H1 (cell line): ENCODE measurements at regions not wholly inside any gene's neighbourhood (a gene's known extent, or its start where the extent isn't known, plus 50 kb on each side); places are given as distances from the start of the nearest gene placed in this dataset.

Experiments
- CTCF ChIA-PET: fragments of 300-600 bp; sonication (Branson Sonifier 250); formaldehyde crosslinking; loops from one replicate; lab custom pipeline; 2021; ENCODE audit not compliant: partially characterized antibody; lab: Charles Lee
- POLR2A ChIA-PET: fragments of 300-600 bp; sonication (Branson Sonifier 250); formaldehyde crosslinking; loops from one replicate; lab custom pipeline; 2021; ENCODE audit warnings: inconsistent platforms; ENCODE audit not compliant: partially characterized antibody; lab: Charles Lee
- DNase-seq, 2 experiments: peaks; one replicate each; pipeline versions ENCODE4 v3.0.0 to v3.0.0-alpha.2; 2010 to 2022; ENCODE audit warnings: low spot score in 2 of 2, low read depth in 1 of 2, mixed read lengths in 1 of 2
- FAIRE-seq: peaks from 2 replicates; lab custom pipeline; 2011; peaks lifted over from hg19 to GRCh38; lab: Jason Lieb, UNC
- H2AFZ ChIP-seq: 2 replicates; pipeline ENCODE4 v1.8.1; 2012; ENCODE audit warnings: low read length, inconsistent platforms
- H2AK5ac ChIP-seq: 2 replicates; pipeline ENCODE4 v1.6.1; 2013; ENCODE audit warnings: low read depth, low read length
- H2BK120ac ChIP-seq: replicated peaks from 2 replicates; pipeline ENCODE3; 2013; ENCODE audit warnings: low read depth, low read length, inconsistent platforms
- H2BK12ac ChIP-seq: 2 replicates; pipeline ENCODE4 v1.6.1; 2013; ENCODE audit warnings: low read depth, low read length
- H2BK15ac ChIP-seq: 2 replicates; pipeline ENCODE4 v1.6.1; 2013; ENCODE audit warnings: low read length
- H2BK20ac ChIP-seq: 2 replicates; pipeline ENCODE4 v1.6.1; 2013; ENCODE audit warnings: low read length
- H2BK5ac ChIP-seq: 2 replicates; pipeline ENCODE4 v1.6.1; 2013; ENCODE audit warnings: low read depth, low read length
- H3K14ac ChIP-seq: 2 replicates; pipeline ENCODE4 v1.6.1; 2013; ENCODE audit warnings: inconsistent platforms; ENCODE audit not compliant: insufficient read length
- H3K18ac ChIP-seq: 2 replicates; pipeline ENCODE4 v1.6.1; 2013; ENCODE audit warnings: low read length; ENCODE audit errors: extremely low read depth
- H3K23ac ChIP-seq: 2 replicates; pipeline ENCODE4 v1.6.1; 2013; ENCODE audit warnings: inconsistent platforms; ENCODE audit not compliant: insufficient read length
- H3K23me2 ChIP-seq: 2 replicates; pipeline ENCODE4 v1.6.1; 2013; ENCODE audit warnings: low read depth, low read length
- H3K27ac ChIP-seq: 2 replicates; pipeline ENCODE4 v1.6.1; 2011; ENCODE audit warnings: low read depth, low read length, inconsistent platforms
- H3K27me3 ChIP-seq, 4 experiments: replicated peaks in 1 of 4; 1 replicate in 1 of 4; 2 replicates in 3 of 4; pipeline versions ENCODE4 v1.6.1 to v1.8.1; 2011 to 2013; ENCODE audit warnings: low read length in 3 of 4, mild to moderate bottlenecking in 3 of 4, inconsistent platforms in 2 of 4, mixed read lengths in 2 of 4, moderate library complexity in 1 of 4; ENCODE audit not compliant: control insufficient read depth in 3 of 4, insufficient read depth in 3 of 4; ENCODE audit errors: extremely low read depth in 1 of 4
- H3K36me3 ChIP-seq, 4 experiments: 2 replicates each; pipeline versions ENCODE4 v1.6.1 to v1.8.1; 2011 to 2013; ENCODE audit warnings: mild to moderate bottlenecking in 4 of 4, low read length in 3 of 4, moderate library complexity in 2 of 4, control low read depth in 1 of 4, inconsistent platforms in 1 of 4; ENCODE audit not compliant: insufficient read depth in 4 of 4, control insufficient read depth in 2 of 4
- H3K4ac ChIP-seq: replicated peaks from 2 replicates; pipeline ENCODE3; 2013; ENCODE audit warnings: low read length, low read depth, mixed read lengths, inconsistent platforms; ENCODE audit not compliant: insufficient read length
- H3K4me1 ChIP-seq, 4 experiments: replicated peaks in 1 of 4; 1 replicate in 1 of 4; 2 replicates in 3 of 4; pipeline versions ENCODE4 v1.6.1 to v1.8.1; 2011 to 2013; ENCODE audit warnings: low read length in 3 of 4, inconsistent platforms in 2 of 4, mixed read lengths in 1 of 4; ENCODE audit not compliant: insufficient read depth in 4 of 4, control insufficient read depth in 3 of 4
- H3K4me2 ChIP-seq, 2 experiments: 2 replicates each; pipeline versions ENCODE4 v1.6.1 to v1.8.1; 2011 to 2013; ENCODE audit warnings: low read depth in 2 of 2, low read length in 2 of 2, control low read depth in 1 of 2, inconsistent platforms in 1 of 2, mild to moderate bottlenecking in 1 of 2; ENCODE audit not compliant: insufficient read depth in 1 of 2
- H3K4me3 ChIP-seq, 4 experiments: fragments of 200-600, 300-600 bp in 1 of 4; sonication (generic), shearing (Covaris generic), sonication (Bioruptor Twin) in 1 of 4; 2 replicates each; pipeline versions ENCODE4 v1.5.1 to v1.8.1; 2011 to 2016; ENCODE audit warnings: low read length in 4 of 4, low read depth in 3 of 4, control low read depth in 2 of 4, inconsistent platforms in 2 of 4, mild to moderate bottlenecking in 2 of 4, mixed read lengths in 1 of 4, moderate library complexity in 1 of 4; ENCODE audit not compliant: insufficient read depth in 2 of 4; ENCODE audit errors: extremely low read depth in 1 of 4
- H3K56ac ChIP-seq: replicated peaks from 2 replicates; pipeline ENCODE3; 2013; ENCODE audit warnings: low read depth, mild to moderate bottlenecking, mixed read lengths, low read length, inconsistent platforms; ENCODE audit not compliant: insufficient read length
- H3K79me1 ChIP-seq: 2 replicates; pipeline ENCODE4 v1.6.1; 2013; ENCODE audit warnings: low read depth, low read length, control low read depth
- H3K79me2 ChIP-seq, 2 experiments: 2 replicates each; pipeline versions ENCODE4 v1.6.1 to v1.8.1; 2012 to 2013; ENCODE audit warnings: low read length in 2 of 2, mild to moderate bottlenecking in 2 of 2, inconsistent platforms in 1 of 2; ENCODE audit not compliant: insufficient read depth in 2 of 2, control insufficient read depth in 1 of 2
- H3K9ac ChIP-seq, 4 experiments: replicated peaks in 1 of 4; 1 replicate in 1 of 4; 2 replicates in 3 of 4; pipeline versions ENCODE4 v1.6.1 to v1.8.1; 2011 to 2013; ENCODE audit warnings: low read depth in 3 of 4, low read length in 3 of 4, control low read depth in 2 of 4, mild to moderate bottlenecking in 2 of 4, moderate library complexity in 2 of 4, inconsistent platforms in 1 of 4; ENCODE audit errors: extremely low read depth in 1 of 4
- H3K9me3 ChIP-seq, 2 experiments: 2 replicates each; pipeline versions ENCODE4 v1.6.1 to v1.8.1; 2012 to 2013; ENCODE audit warnings: mild to moderate bottlenecking in 2 of 2, moderate library complexity in 2 of 2, control low read depth in 1 of 2, inconsistent platforms in 1 of 2, low read depth in 1 of 2, low read length in 1 of 2, mixed read lengths in 1 of 2; ENCODE audit not compliant: insufficient read depth in 2 of 2
- H4K20me1 ChIP-seq, 2 experiments: replicated peaks in 1 of 2; 2 replicates each; pipeline versions ENCODE3 to v1.8.1; 2011 to 2013; ENCODE audit warnings: inconsistent platforms in 2 of 2, low read length in 2 of 2, mild to moderate bottlenecking in 1 of 2; ENCODE audit not compliant: insufficient read depth in 2 of 2, control insufficient read depth in 1 of 2
- H4K5ac ChIP-seq: 2 replicates; pipeline ENCODE4 v1.6.1; 2013; ENCODE audit warnings: low read length, low read depth, mixed read lengths, inconsistent platforms; ENCODE audit not compliant: insufficient read length
- H4K8ac ChIP-seq: 2 replicates; pipeline ENCODE4 v1.8.0; 2013; ENCODE audit warnings: mild to moderate bottlenecking, moderate library complexity, low read length, inconsistent platforms; ENCODE audit not compliant: insufficient read depth; ENCODE audit errors: extremely low read depth
- H4K91ac ChIP-seq: replicated peaks from 2 replicates; pipeline ENCODE3; 2013; ENCODE audit warnings: low read length, mixed read lengths, inconsistent platforms; ENCODE audit not compliant: insufficient read length
- BCL11A ChIP-seq, 2 experiments: IDR thresholded peaks; one replicate each; pipeline ENCODE4 v1.6.1; 2011; ENCODE audit warnings: low read depth in 2 of 2, low read length in 2 of 2, mild to moderate bottlenecking in 2 of 2
- CBX5 ChIP-seq: fragments of 300-800, 300-1000 bp; sonication (generic); IDR thresholded peaks from 2 replicates; pipeline ENCODE4 v1.7.1; 2016; ENCODE audit warnings: antibody characterized with exemption, low read length, low read depth
- EGR1 ChIP-seq: IDR thresholded peaks from 2 replicates; pipeline ENCODE4 v1.6.1; 2011; ENCODE audit warnings: low read depth, low read length, borderline replicate concordance
- FOSL1 ChIP-seq: IDR thresholded peaks from 2 replicates; pipeline ENCODE4 v1.6.1; 2011; ENCODE audit warnings: mild to moderate bottlenecking, low read depth, low read length, moderate library complexity; ENCODE audit not compliant: insufficient read depth
- GABPA ChIP-seq: IDR thresholded peaks from 2 replicates; pipeline ENCODE4 v1.6.1; 2011; ENCODE audit warnings: mild to moderate bottlenecking, low read length, moderate library complexity, borderline replicate concordance; ENCODE audit not compliant: insufficient read depth
- HDAC6 ChIP-seq: IDR thresholded peaks from one replicate; pipeline ENCODE4 v1.7.1; 2012; ENCODE audit warnings: low read depth, mild to moderate bottlenecking, inconsistent platforms, low read length, moderate library complexity
- KDM1A ChIP-seq: fragments of 200-600, 300-600 bp; sonication (generic); IDR thresholded peaks from 2 replicates; pipeline ENCODE4 v1.7.1; 2016; ENCODE audit warnings: mild to moderate bottlenecking, low read length, borderline replicate concordance
- NANOG ChIP-seq: IDR thresholded peaks from 2 replicates; pipeline ENCODE4 v1.6.1; 2011; ENCODE audit warnings: low read length, low read depth, mild to moderate bottlenecking, inconsistent platforms; ENCODE audit not compliant: insufficient read depth, poor library complexity, severe bottlenecking
- RXRA ChIP-seq: IDR thresholded peaks from 2 replicates; pipeline ENCODE4 v1.6.1; 2011; ENCODE audit warnings: low read depth, mild to moderate bottlenecking, low read length, moderate library complexity; ENCODE audit not compliant: insufficient read depth
- TAF7 ChIP-seq: optimal IDR thresholded peaks from 2 replicates; pipeline ENCODE3; 2011; ENCODE audit warnings: low read depth, mild to moderate bottlenecking, inconsistent platforms, low read length, moderate library complexity, borderline replicate concordance
- WGBS, 2 experiments: shearing (Covaris generic) in 1 of 2; methylation state at CpG; one replicate each; pipeline versions ENCODE4 v1.1.6 to v1.1.7; 2013 to 2015; ENCODE audit warnings: low lambda C conversion rate in 2 of 2, mixed read lengths in 2 of 2, inconsistent platforms in 1 of 2, low coverage in 1 of 2, missing lambda C conversion rate in 1 of 2; ENCODE audit not compliant: insufficient replicate concordance in 2 of 2, insufficient coverage in 1 of 2, insufficient read length in 1 of 2; ENCODE audit errors: extremely low coverage in 1 of 2, missing lambda C conversion rate in 1 of 2; 5-methylcytosine and 5-hydroxymethylcytosine counted together
- TF ChIP-seq, protein P1 (sequence below): IDR thresholded peaks from 2 replicates; pipeline ENCODE4 v1.6.1; 2012; ENCODE audit warnings: low read length, inconsistent platforms

DNA sequence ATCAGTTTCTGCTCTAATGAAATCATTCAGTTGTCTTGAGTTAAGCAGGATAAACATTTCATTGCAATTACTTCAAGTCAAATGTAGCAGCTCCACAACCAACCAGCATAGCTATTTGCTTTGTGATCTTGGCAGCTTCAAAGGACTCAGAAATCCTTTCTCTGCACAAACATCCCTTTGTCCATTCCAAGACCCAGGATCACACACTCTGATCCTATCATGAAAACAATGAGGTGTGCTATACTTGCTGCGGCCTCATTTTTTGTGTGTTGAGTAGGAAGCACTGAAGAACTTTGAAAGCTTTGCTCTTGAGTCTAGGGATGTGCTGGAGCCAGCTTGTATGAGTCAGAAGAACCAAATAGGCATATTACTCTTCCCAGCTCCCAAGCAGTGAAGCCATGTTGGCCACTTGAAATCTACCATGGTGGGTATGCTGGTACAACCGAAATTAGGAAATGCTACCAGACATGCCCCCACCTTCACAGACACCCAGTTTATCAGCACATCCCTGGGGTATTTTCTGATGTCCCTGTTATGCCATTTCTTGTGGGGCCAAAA is 199.4 kb upstream of the PRSS58 start:
- no peak overlapping the region for H3K4ac ChIP-seq
- ChIA-PET CTCF (interaction anchor here (0.6 to 24.2 kb wide), 11 partner anchors 12 to 195 kb away, joined by 3 to 682 read pairs (median 7); no protein-coding TSS in a partner anchor), POLR2A (no interaction called here)
- no peak overlapping the region for H3K14ac ChIP-seq
- H2AFZ ChIP-seq, result no peak overlapping the region
- H2BK5ac ChIP-seq, result no peak overlapping the region
- no peak overlapping the region for H3K18ac ChIP-seq
- no peak overlapping the region for H3K9ac ChIP-seq
- H3K23ac ChIP-seq, result no peak overlapping the region
- H3K27me3 ChIP-seq, result no peaks in the 10 kb centered on the region
- H3K79me2 ChIP-seq, result no peaks in the 10 kb centered on the region
- H2BK12ac ChIP-seq, result no peak overlapping the region
- no peaks in the 10 kb centered on the region for H3K23me2 ChIP-seq
- no peak overlapping the region for H4K91ac ChIP-seq
- no peak overlapping the region for H2BK15ac ChIP-seq
- H3K9me3 ChIP-seq, result no peaks in the 10 kb centered on the region
- no peak overlapping the region for H3K4me3 ChIP-seq
- H3K79me1 ChIP-seq, result no peaks in the 10 kb centered on the region
- H3K4me1 ChIP-seq, result no peaks in the 10 kb centered on the region
- H3K36me3 ChIP-seq, result no peaks in the 10 kb centered on the region
- FAIRE-seq (no peak), DNase-seq (no peak)
- H4K8ac ChIP-seq, result no peak overlapping the region
- no peak overlapping the region for H2BK20ac ChIP-seq
- 92% methylated on average over 2 of the region's 2 CpGs; no CpG with 5 or more reads in 1 of the 2 experiments for WGBS, 2 experiments
- H2BK120ac ChIP-seq, result no peak overlapping the region
- no peak overlapping the region for H3K27ac ChIP-seq
- no peak overlapping the region for H4K5ac ChIP-seq
- no peak overlapping the region for H2AK5ac ChIP-seq
- no peak overlapping the region for H3K4me2 ChIP-seq
- no peak overlapping the region for H3K56ac ChIP-seq
- H4K20me1 ChIP-seq, result no peaks in the 10 kb centered on the region
- TF ChIP-seq BCL11A (IDR thresholded peaks at IDR 0.05; ENCODE audit: low read depth in 2 of 2, low read length in 2 of 2) (no peak), KDM1A (no peak), CBX5 (no peak), RXRA (no peak), FOSL1 (no peak), NANOG (no peak), HDAC6 (no peak), TAF7 (no peak), EGR1 (no peak), GABPA (no peak)
- TF ChIP-seq, protein P1, sequence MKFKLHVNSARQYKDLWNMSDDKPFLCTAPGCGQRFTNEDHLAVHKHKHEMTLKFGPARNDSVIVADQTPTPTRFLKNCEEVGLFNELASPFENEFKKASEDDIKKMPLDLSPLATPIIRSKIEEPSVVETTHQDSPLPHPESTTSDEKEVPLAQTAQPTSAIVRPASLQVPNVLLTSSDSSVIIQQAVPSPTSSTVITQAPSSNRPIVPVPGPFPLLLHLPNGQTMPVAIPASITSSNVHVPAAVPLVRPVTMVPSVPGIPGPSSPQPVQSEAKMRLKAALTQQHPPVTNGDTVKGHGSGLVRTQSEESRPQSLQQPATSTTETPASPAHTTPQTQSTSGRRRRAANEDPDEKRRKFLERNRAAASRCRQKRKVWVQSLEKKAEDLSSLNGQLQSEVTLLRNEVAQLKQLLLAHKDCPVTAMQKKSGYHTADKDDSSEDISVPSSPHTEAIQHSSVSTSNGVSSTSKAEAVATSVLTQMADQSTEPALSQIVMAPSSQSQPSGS, result no peak
